ENCODE measurements at regions not wholly inside any gene's neighbourhood (a gene's known extent, or its start where the extent isn't known, plus 50 kb on each side); places are given as distances from the start of the nearest gene placed in this dataset.
"Not testable (repeated sequence)": the region's sequence is repeated elsewhere in the genome, so short reads cannot be mapped to it uniquely, and the experiment has no call there.

GRCh38 chr6:21282360-21282759, 311.2 kb upstream of the SOX4 start:
- CTCF ChIA-PET, POLR2A ChIA-PET: not testable (repeated sequence)

- ChIA-PET POLR2A (no interaction called here), CTCF (no interaction called here)
Observed at GRCh38 chr6:21284166-21284565, 309.4 kb upstream of the SOX4 start.

GRCh38 chr6:21284706-21285105, 308.8 kb upstream of the SOX4 start:
- POLR2A ChIA-PET = no interaction called here
- CTCF ChIA-PET = no interaction called here

- CTCF ChIA-PET = no interaction called here
- POLR2A ChIA-PET = no interaction called here
Observed at GRCh38 chr6:21294144-21294543, 299.4 kb upstream of the SOX4 start.

DNA sequence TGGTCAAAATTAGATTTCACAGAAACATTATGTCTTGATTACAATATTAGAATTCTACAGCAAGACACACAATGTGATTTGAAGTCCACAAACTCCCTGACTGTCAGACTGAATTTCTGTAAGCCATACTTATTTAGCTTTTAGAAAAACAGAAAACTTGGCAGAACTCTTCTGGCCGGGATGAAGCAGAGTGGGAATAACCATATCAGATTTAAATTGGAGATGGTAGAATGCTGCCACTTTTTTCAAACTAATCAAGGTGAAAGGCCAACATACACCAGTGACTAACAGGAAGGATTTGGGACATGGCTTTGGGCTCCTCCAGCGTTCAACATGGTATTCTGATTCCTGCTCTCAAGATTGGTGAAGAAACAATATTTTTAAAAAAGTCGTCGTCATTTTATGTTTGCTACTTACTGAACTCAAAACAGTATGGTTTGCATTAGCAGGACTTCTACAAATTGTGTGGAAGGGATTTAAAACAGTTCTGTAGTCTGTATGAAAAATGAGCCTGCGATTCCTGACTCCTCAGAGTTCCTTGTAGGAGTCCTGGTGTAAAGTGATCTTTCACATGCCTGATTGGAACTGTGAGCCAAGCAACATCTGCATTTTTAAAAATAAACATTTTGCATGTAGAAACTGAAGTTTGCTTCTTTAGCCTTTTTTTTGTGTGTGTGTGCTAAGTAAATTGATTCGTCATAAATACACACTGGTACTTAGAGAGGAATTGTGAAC, 297.9 kb upstream of the SOX4 start:
- POLR2A ChIA-PET = no interaction called here
- CTCF ChIA-PET = no interaction called here

DNA sequence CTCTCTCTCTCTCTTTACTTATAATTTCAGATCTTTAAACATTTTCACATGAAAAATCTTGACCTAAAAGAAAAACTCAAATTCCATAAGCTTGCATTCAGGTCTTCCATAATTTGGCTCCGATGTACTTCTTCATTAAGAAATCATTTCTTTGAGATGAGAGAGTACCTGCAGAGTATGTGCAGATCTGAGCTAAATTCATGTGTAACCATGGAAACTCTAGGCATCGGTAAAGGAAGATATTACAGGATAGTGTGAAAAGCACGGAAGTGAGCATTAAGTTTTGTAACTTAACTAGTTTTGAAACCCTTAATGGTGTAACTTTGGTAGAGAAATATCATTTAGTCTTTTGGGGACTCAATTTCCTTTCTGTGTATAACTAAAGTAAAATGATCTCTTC, 295.9 kb upstream of the SOX4 start:
- ChIA-PET CTCF (no interaction called here), POLR2A (no interaction called here)

GRCh38 chr6:21299216-21299615, 294.3 kb upstream of the SOX4 start:
- POLR2A ChIA-PET = no interaction called here
- CTCF ChIA-PET = interaction anchor here (1.0 kb wide), 1 partner anchor 35 kb away, joined by 3 read pairs; no protein-coding TSS in a partner anchor

- ChIA-PET POLR2A (no interaction called here), CTCF (no interaction called here)
Observed at GRCh38 chr6:21300439-21300838, 293.1 kb upstream of the SOX4 start.

- CTCF ChIA-PET = no interaction called here
- POLR2A ChIA-PET = no interaction called here
Observed at GRCh38 chr6:21305893-21306332, 287.6 kb upstream of the SOX4 start.

DNA sequence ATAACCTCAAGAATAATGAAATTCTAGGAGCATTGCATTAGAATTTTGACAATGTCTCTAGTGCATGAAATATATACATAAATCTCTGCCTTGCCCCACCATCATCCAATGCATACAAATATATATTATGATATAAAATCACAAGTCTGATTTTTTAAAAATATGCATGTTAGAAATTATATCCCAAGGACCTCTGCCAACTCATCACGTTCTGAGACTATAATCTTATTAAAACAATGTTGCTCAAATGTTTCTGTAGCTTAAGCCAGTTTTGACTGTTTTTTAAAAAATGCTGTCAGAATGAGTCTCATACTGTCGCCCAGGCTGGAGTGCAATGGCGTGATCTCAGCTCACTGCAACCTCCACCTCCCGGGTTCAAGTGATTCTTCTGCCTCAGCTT, 287.0 kb upstream of the SOX4 start:
- ChIA-PET CTCF (no interaction called here), POLR2A (no interaction called here)

DNA sequence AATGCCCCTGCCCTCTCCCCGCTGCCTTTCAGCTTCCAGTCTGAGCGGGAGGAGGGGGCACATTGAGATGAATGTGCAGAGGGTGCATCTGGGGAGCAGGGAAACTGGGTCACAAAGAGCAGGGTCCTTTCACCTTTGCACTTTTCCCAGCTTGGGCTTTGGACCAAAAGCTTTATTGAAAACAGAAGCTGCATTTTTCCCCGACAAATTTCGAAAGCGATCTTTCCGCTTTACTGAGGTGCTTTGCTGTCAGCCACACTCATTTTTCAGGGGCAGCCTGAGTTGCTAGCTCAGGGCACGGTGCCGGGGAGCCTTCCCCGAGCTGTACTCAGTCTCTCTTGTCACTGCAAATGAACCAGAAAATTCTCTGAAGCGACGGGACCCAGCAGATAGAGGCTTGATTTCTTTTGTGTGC, 283.7 kb upstream of the SOX4 start:
- ChIA-PET CTCF (no interaction called here), POLR2A (no interaction called here)

DNA sequence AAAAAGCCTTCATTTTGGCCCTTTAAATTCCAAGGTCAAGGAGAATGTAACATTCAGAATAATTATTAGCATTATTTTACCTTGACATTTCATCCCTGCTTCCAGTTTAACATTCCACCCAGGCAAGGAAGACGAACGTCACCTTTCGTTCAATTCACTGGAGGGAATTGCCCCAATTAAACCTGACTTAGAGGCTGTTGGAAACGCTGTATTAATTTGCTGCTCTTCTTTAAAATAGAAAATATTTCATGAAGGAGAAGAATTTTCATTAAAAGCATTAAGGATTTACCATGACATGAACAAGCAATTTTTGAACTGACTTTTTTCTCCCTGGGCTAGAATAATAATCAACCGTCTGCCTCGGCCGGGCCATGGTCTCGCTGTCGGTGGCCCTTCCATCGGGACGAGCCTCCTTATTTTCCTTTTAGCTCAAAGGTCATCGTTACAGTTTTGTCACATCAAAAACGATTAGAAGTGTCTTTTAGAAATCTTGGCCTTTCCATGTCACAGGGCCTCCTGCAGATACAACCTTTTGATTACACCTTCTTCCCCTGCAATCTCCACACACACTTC, 282.9 kb upstream of the SOX4 start:
- ChIA-PET POLR2A (no interaction called here), CTCF (no interaction called here)

DNA sequence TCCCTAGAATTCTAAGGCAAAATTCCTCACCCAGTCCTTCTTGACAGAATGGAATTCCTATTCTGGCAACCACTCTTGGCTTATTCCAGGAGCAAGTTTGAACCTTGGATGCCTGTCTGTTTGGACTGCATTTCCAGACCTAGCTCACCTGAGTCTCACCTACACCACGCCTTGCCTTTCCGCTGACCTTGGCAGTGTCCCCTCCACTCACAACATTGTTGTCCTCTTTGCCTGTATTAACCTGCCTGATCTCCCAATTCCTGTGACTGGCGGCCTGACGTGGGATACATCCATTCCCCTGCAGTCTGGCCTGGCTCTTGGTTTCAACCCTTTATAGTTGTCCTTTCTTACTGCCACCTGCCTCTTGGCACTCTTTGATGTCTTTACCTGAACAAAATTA, 281.4 kb upstream of the SOX4 start:
- ChIA-PET CTCF (no interaction called here), POLR2A (no interaction called here)

DNA sequence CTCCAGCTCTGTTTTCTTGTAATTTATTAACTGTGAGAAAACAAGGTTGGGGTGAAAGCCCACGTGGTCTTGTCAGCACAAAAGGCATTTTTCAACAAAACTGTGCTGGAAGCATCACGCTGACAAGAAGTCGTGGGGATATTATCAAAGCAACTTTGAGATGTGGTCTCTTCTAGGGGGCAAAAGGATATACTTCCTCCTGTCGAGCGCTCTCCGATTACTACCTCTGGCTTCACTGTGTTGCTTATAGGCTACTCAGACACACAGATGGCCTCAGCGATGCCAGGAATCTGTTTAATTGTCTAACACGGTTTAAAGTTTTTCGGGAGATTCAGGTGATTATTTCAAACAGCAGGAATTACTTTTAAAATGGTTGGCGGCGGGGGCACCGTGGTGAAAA, 275.9 kb upstream of the SOX4 start:
- CTCF ChIA-PET = no interaction called here
- POLR2A ChIA-PET = no interaction called here

DNA sequence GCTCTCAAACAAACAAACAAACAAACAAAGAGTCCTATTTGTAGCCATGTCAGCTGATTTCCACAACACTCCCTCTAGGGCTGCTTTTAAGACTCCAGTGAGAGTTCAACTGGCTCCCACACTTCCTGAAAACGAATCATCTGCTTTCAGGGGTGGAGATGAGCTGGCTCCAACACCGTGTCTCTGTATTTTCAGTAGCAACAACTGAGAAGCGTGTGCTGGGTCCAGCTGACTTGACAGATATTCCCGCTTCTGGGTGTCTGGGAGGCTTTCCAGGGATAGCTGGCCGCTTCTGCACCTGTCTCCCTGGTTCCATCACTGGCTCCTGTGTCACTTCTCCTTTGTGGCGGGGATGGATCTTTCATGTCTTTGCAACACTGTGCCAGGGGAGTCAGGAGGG, 272.5 kb upstream of the SOX4 start:
- ChIA-PET CTCF (no interaction called here), POLR2A (no interaction called here)

DNA sequence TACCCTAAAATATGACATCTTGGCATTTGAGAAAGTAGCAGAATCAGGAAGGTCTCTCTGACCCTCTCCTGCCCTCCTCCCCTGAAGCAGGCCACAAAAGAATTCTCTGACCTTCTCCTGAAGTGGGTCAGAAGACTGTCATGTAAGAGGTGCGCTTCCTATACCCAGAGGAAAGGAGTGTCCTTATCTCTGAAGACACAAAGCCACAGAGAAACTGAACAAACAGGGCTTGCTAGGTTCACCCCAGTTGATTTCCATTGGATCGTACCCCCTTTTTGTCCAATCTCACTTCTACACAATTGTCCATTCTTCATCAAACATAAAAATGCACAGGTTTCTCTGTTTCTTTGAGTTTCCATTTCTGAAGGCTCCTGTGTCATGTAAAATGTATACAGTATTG, 272.0 kb upstream of the SOX4 start:
- CTCF ChIA-PET = no interaction called here
- POLR2A ChIA-PET = no interaction called here

DNA sequence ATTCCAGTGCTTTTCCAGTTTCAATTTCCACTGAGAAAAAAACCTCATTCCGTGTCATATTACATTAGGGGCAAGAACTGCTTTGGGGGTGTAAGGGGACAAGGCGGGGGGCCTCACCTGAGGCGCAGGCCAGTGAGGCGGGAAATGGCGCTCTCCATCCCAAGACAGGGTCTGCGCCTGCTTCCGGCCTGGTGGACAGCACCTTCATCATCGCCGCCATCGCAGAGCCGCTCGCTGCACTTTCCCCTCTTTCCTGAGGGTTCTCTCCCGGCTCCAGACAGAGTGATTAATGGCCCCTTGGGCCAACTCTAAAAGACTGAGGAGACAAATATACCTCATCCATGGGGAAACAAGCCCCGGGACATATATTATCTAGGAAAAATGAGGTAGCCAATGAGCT, 270.0 kb upstream of the SOX4 start:
- CTCF ChIA-PET = no interaction called here
- POLR2A ChIA-PET = no interaction called here

DNA sequence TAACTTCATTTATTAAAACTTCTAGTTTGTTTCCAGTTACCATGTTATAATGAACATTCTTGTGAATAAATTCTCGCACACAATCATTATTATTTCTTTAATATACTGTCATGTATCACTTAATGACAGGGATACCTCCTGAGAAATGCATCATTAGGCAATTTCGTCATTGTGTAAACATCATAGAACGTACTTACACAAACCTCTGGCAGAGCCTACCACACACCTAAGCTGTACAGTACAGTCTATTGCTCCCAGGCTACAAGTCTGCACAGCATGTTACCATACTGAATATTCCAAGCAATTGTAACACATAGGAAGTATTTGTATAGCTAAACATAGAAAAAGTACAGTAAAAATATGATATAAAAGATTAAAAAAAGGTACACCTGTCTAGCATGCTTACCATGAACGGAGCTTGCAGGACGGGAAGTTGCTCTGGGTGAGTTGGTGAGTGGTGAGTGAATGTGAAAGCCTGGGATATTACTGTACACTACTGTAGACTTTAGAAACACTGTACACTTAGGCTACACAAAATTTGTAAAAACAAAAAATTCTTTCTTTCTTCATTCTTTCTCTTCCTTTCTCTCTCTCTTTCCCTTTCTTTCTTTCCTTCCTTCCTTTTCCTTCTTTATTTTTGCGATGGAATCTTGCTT, 268.2 kb upstream of the SOX4 start:
- CTCF ChIA-PET = no interaction called here
- POLR2A ChIA-PET = no interaction called here

DNA sequence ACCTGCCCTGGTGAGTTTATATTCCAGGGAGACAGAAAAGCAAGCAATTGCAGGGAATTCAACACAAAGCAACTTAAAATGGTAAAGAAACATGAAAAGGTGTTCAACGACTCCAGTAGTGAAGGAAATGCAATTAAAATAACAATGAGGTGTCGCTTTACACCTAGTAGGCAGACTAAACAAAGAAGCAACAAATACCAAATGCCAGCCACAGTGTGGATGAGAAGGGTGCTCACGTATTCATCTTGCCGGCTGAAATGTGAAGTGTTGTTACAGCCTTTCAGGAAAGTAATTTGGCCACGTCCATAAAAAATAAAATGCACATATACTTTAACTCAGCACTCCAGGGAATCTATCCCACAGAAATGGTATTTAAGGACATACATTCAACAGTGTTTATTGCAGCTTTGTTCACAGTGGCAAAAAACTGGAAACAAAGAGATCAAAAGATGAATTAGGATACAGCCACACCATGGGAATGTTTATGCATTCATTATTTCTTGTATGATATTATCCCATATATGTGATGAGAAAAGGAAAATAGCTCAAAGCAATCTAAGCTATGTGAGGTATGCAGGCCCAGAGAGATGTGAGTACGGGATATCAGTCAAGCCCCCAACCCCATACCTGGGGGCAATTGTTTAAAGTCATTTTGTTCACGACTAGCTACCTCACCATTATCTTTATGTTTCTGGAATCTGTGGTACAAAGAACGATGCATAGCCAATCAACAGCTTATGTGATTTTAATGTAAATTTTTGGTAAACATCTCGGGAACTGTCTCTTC, 266.0 kb upstream of the SOX4 start:
- POLR2A ChIA-PET = no interaction called here
- CTCF ChIA-PET = no interaction called here

- ChIA-PET CTCF (no interaction called here), POLR2A (no interaction called here)
Observed at GRCh38 chr6:21331235-21331634, 262.3 kb upstream of the SOX4 start.

- CTCF ChIA-PET = no interaction called here
- POLR2A ChIA-PET = no interaction called here
Observed at GRCh38 chr6:21332077-21332476, 261.5 kb upstream of the SOX4 start.

Data from activated CD8-positive, alpha-beta memory T cell treated with anti-CD3 and anti-CD28 coated beads for 36 hours (primary cell).